Caco-2 (cell line): ENCODE measurements at regions not wholly inside any gene's neighbourhood (a gene's known extent, or its start where the extent isn't known, plus 50 kb on each side); places are given as distances from the start of the nearest gene placed in this dataset.

ENCODE experiments used
- BruUV-seq: library from RNA; stranded (reverse); fragments of 400-500 nt; replicated peaks from 2 replicates; lab custom pipeline; 2021; lab: Mats Ljungman, UMichigan
- CTCF ChIA-PET: fragments of 300-600 bp; sonication (Branson Sonifier 250); formaldehyde crosslinking; loops from one replicate; lab custom pipeline; 2022; ENCODE audit warnings: antibody characterized with exemption; lab: Charles Lee
- POLR2A ChIA-PET: fragments of 300-600 bp; sonication (Branson Sonifier 250); formaldehyde crosslinking; loops from one replicate; lab custom pipeline; 2022; ENCODE audit warnings: antibody characterized with exemption; lab: Charles Lee
- DNase-seq, 2 experiments: peaks; one replicate each; pipeline versions ENCODE4 v3.0.0 to v3.0.0-alpha.2; 2020 to 2022
- H3K27me3 ChIP-seq: replicated peaks from 2 replicates; pipeline ENCODE4 v1.6.0; 2011; ENCODE audit warnings: low read length; ENCODE audit not compliant: control insufficient read depth, insufficient read depth
- H3K36me3 ChIP-seq: 2 replicates; pipeline ENCODE4 v1.5.1; 2011; ENCODE audit warnings: low read length; ENCODE audit not compliant: control insufficient read depth, insufficient read depth
- H3K4me1 ChIP-seq: fragments of 250-450 bp; sonication (Bioruptor Pico); 2 replicates; pipeline ENCODE4 v1.5.1; 2020; ENCODE audit warnings: mild to moderate bottlenecking
- H3K4me3 ChIP-seq: 2 replicates; pipeline ENCODE4 v1.5.1; 2011; ENCODE audit warnings: low read depth, mild to moderate bottlenecking, control low read depth, low read length
- H3K9me3 ChIP-seq: fragments of 250-450 bp; sonication (Bioruptor Pico); 2 replicates; pipeline ENCODE4 v1.5.1; 2020; ENCODE audit warnings: mild to moderate bottlenecking, moderate library complexity
- H3K27ac Mint-ChIP-seq: one replicate; pipeline ENCODE4 v1.8.0; 2022; ENCODE audit warnings: mixed read lengths; ENCODE audit not compliant: unreplicated experiment
- H3K27me3 Mint-ChIP-seq: one replicate; pipeline ENCODE4 v1.8.0; 2022; ENCODE audit warnings: mixed read lengths; ENCODE audit not compliant: insufficient read depth, unreplicated experiment
- H3K36me3 Mint-ChIP-seq: one replicate; pipeline ENCODE4 v1.8.0; 2022; ENCODE audit warnings: mild to moderate bottlenecking, mixed read lengths; ENCODE audit not compliant: insufficient read depth, unreplicated experiment
- H3K4me1 Mint-ChIP-seq: one replicate; pipeline ENCODE4 v1.8.0; 2022; ENCODE audit warnings: low read depth, mixed read lengths; ENCODE audit not compliant: unreplicated experiment
- H3K4me3 Mint-ChIP-seq: one replicate; pipeline ENCODE4 v1.8.0; 2022; ENCODE audit warnings: mild to moderate bottlenecking, moderate library complexity, mixed read lengths; ENCODE audit not compliant: unreplicated experiment
- H3K9me3 Mint-ChIP-seq: one replicate; pipeline ENCODE4 v1.8.0; 2022; ENCODE audit warnings: mixed read lengths; ENCODE audit not compliant: unreplicated experiment
- intact Hi-C: fragments of 100-400 bp; cut with micrococcal nuclease; formaldehyde crosslinking; loops from one replicate; pipeline ENCODE4 v1.10.0; 2022; ENCODE audit not compliant: unreplicated experiment
- TF ChIP-seq, protein P1 (sequence below), 2 experiments: fragments of 200-600 bp in 1 of 2; IDR thresholded peaks; 1 replicate in 1 of 2; 2 replicates in 1 of 2; pipeline versions ENCODE4 v1.5.1 to v1.8.0; 2011 to 2022; ENCODE audit warnings: antibody characterized with exemption in 1 of 2, control low read depth in 1 of 2, inconsistent platforms in 1 of 2, low read depth in 1 of 2, low read length in 1 of 2, mild to moderate bottlenecking in 1 of 2, moderate library complexity in 1 of 2; ENCODE audit not compliant: insufficient read depth in 1 of 2, severe bottlenecking in 1 of 2, unreplicated experiment in 1 of 2

DNA sequence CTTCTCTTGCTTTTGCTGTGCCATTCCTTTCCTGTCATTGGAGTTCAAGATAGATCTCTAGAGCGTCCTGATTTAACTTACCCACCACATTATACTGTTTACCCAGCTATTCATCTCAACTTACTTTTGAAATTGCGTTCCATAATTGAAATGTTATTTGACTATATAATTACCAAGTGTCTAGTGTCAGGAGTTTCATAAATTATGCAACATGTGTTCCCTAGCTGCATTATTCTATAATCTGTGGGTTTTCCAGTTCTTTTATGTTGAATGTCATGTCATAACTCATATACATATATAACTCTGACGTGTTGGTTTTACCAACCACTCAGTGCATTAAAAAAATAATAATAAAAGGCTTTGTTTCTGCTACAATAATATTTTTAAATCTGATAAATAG lies 285.9 kb upstream of the ARSJ start:
- no peak overlapping the region for H3K27ac Mint-ChIP-seq

DNA sequence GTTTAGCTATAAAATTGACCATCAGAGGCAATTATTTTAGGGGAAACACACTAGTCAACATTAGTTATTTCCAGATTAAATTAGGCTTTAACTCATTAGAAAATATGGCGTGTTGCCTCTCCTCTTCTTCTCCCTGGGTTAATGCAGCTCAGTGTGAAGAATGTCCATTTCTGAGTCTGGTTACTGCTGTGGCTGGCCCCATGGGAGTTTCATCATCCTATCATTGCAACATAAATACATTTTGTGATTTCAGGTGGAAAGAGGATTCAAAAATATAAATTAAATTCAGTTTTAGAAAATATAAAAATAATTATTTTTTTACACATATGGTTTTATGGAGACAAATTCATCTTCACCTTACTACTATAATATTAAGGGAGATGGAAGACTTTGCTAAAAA lies 288.5 kb upstream of the ARSJ start:
- Mint-ChIP-seq H3K4me3 (no peak overlapping the region), H3K4me1 (peaks cover 33% of the 10 kb centered on the region), H3K36me3 (no peaks in the 10 kb centered on the region), H3K27me3 (no peaks in the 10 kb centered on the region), H3K9me3 (peaks cover 10% of the 10 kb centered on the region), H3K27ac (no peak overlapping the region)
- TF ChIP-seq, protein P1, sequence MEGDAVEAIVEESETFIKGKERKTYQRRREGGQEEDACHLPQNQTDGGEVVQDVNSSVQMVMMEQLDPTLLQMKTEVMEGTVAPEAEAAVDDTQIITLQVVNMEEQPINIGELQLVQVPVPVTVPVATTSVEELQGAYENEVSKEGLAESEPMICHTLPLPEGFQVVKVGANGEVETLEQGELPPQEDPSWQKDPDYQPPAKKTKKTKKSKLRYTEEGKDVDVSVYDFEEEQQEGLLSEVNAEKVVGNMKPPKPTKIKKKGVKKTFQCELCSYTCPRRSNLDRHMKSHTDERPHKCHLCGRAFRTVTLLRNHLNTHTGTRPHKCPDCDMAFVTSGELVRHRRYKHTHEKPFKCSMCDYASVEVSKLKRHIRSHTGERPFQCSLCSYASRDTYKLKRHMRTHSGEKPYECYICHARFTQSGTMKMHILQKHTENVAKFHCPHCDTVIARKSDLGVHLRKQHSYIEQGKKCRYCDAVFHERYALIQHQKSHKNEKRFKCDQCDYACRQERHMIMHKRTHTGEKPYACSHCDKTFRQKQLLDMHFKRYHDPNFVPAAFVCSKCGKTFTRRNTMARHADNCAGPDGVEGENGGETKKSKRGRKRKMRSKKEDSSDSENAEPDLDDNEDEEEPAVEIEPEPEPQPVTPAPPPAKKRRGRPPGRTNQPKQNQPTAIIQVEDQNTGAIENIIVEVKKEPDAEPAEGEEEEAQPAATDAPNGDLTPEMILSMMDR (IDR thresholded peaks at IDR 0.05; ENCODE audit: insufficient read depth in 1 of 2, low read depth in 1 of 2, low read length in 1 of 2, severe bottlenecking in 1 of 2, unreplicated experiment in 1 of 2), result no peak
- DNase-seq, result no peak
- Histone ChIP-seq H3K4me1 (peaks cover 44% of the 10 kb centered on the region), H3K9me3 (peaks cover 9% of the 10 kb centered on the region; the same call in 1 of the 2 replicates), H3K36me3 (no peaks in the 10 kb centered on the region), H3K27me3 (no peaks in the 10 kb centered on the region), H3K4me3 (no peak overlapping the region)
- intact Hi-C loops, result no loop called here
- BruUV-seq, result no TSS peak
- ChIA-PET POLR2A (no interaction called here), CTCF (no interaction called here)

More for the DNA sequence above, 285.9 kb upstream of the ARSJ start:
- no TSS peak for BruUV-seq
- intact Hi-C loops, result no loop called here
- DNase-seq, result no peak
- ChIA-PET CTCF (no interaction called here), POLR2A (no interaction called here)
- Mint-ChIP-seq H3K9me3 (no peaks in the 10 kb centered on the region), H3K36me3 (no peaks in the 10 kb centered on the region), H3K4me1 (peaks cover 20% of the 10 kb centered on the region), H3K27me3 (no peaks in the 10 kb centered on the region), H3K4me3 (no peak overlapping the region)
- no peaks in the 10 kb centered on the region for H3K9me3 ChIP-seq
- peaks cover 23% of the 10 kb centered on the region; the same call in 1 of the 2 replicates for H3K4me1 ChIP-seq
- H3K27me3 ChIP-seq, result no peaks in the 10 kb centered on the region
- TF ChIP-seq, protein P1 (IDR thresholded peaks at IDR 0.05; ENCODE audit: insufficient read depth in 1 of 2, low read depth in 1 of 2, low read length in 1 of 2, severe bottlenecking in 1 of 2, unreplicated experiment in 1 of 2), result no peak
- H3K4me3 ChIP-seq, result no peak overlapping the region
- H3K36me3 ChIP-seq, result no peaks in the 10 kb centered on the region

DNA sequence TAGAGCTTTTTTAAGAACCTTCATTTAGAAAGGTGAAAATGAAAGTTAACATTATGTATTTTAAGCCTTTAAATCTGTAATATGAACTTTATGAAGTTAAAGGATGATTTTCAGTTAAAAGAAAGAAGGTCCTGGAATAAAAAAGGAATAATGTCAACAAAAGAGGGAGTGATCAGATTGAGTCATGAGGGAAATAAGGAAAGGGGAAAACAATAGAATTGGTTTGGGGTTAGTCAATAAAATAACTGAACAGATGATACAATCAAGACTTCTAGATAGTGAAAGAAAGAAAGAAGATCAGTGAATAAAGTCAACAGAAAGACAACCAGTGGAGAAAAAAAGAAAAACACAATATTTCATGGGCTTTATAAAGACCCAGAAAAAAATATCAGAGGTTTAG lies 291.6 kb upstream of the ARSJ start:
- Mint-ChIP-seq H3K27me3 (no peaks in the 10 kb centered on the region), H3K9me3 (peaks cover 10% of the 10 kb centered on the region), H3K27ac (no peak overlapping the region), H3K36me3 (no peaks in the 10 kb centered on the region), H3K4me1 (peaks cover 27% of the 10 kb centered on the region), H3K4me3 (no peak overlapping the region)
- no peak for DNase-seq
- no peak overlapping the region for H3K4me3 ChIP-seq
- H3K4me1 ChIP-seq, result peaks cover 48% of the 10 kb centered on the region
- TF ChIP-seq, protein P1 (IDR thresholded peaks at IDR 0.05; ENCODE audit: insufficient read depth in 1 of 2, low read depth in 1 of 2, low read length in 1 of 2, severe bottlenecking in 1 of 2, unreplicated experiment in 1 of 2), result no peak
- ChIA-PET POLR2A (no interaction called here), CTCF (no interaction called here)
- peaks cover 12% of the 10 kb centered on the region; the same call in 1 of the 2 replicates for H3K9me3 ChIP-seq
- no peaks in the 10 kb centered on the region for H3K36me3 ChIP-seq
- intact Hi-C loops, result loop anchor here (10.0 kb wide), 1 partner anchor 316 kb away; no protein-coding TSS in a partner anchor
- no peaks in the 10 kb centered on the region for H3K27me3 ChIP-seq
- no TSS peak for BruUV-seq
